ENCODE measurements at regions not wholly inside any gene's neighbourhood (a gene's known extent, or its start where the extent isn't known, plus 50 kb on each side); places are given as distances from the start of the nearest gene placed in this dataset.

GRCh38 chr1:108036796-108037562, 72.0 kb upstream of the VAV3 start:
- no peaks in the 10 kb centered on the region for H3K9me3 Mint-ChIP-seq (ENCODE audit: unreplicated experiment)
- H3K4me1 ChIP-seq: no peaks in the 10 kb centered on the region
- DNase-seq: no peak
- H3K36me3 ChIP-seq (ENCODE audit: control insufficient read depth, insufficient read depth, low read length): no peaks in the 10 kb centered on the region
- H3K27me3 Mint-ChIP-seq (ENCODE audit: insufficient read depth, unreplicated experiment): no peaks in the 10 kb centered on the region
- H3K27ac Mint-ChIP-seq (ENCODE audit: unreplicated experiment): no peak overlapping the region
- TF ChIP-seq CTCF (IDR thresholded peaks at IDR 0.05; ENCODE audit: insufficient read depth in 1 of 2, low read depth in 1 of 2, low read length in 1 of 2, severe bottlenecking in 1 of 2, unreplicated experiment in 1 of 2): no peak
- no peak overlapping the region for H3K4me3 ChIP-seq (ENCODE audit: low read depth, low read length)
- H3K4me1 Mint-ChIP-seq (ENCODE audit: low read depth, unreplicated experiment): no peaks in the 10 kb centered on the region
- BruUV-seq (replicated peaks): no TSS peak
- intact Hi-C loops (cut with micrococcal nuclease; ENCODE audit: unreplicated experiment): no loop called here
- no peaks in the 10 kb centered on the region for H3K36me3 Mint-ChIP-seq (ENCODE audit: insufficient read depth, unreplicated experiment)
- no peak overlapping the region for H3K4me3 Mint-ChIP-seq (ENCODE audit: unreplicated experiment)
- H3K9me3 ChIP-seq: no peaks in the 10 kb centered on the region
- ChIA-PET CTCF (no interaction called here), POLR2A (no interaction called here)
- no peaks in the 10 kb centered on the region for H3K27me3 ChIP-seq (replicated peaks; ENCODE audit: control insufficient read depth, insufficient read depth, low read length)

GRCh38 chr1:108034396-108034795, 69.4 kb upstream of the VAV3 start:
- Histone ChIP-seq H3K9me3 (no peaks in the 10 kb centered on the region), H3K27me3 (replicated peaks; ENCODE audit: control insufficient read depth, insufficient read depth, low read length) (no peaks in the 10 kb centered on the region), H3K4me3 (ENCODE audit: low read depth, low read length) (no peak overlapping the region), H3K36me3 (ENCODE audit: control insufficient read depth, insufficient read depth, low read length) (no peaks in the 10 kb centered on the region), H3K4me1 (no peaks in the 10 kb centered on the region)
- H3K4me1 Mint-ChIP-seq (ENCODE audit: low read depth, unreplicated experiment): no peaks in the 10 kb centered on the region
- ChIA-PET CTCF (no interaction called here), POLR2A (no interaction called here)
- no peak for TF ChIP-seq CTCF (IDR thresholded peaks at IDR 0.05; ENCODE audit: insufficient read depth in 1 of 2, low read depth in 1 of 2, low read length in 1 of 2, severe bottlenecking in 1 of 2, unreplicated experiment in 1 of 2)
- no peak overlapping the region for H3K4me3 Mint-ChIP-seq (ENCODE audit: unreplicated experiment)
- no peak overlapping the region for H3K27ac Mint-ChIP-seq (ENCODE audit: unreplicated experiment)
- H3K36me3 Mint-ChIP-seq (ENCODE audit: insufficient read depth, unreplicated experiment): no peaks in the 10 kb centered on the region
- H3K27me3 Mint-ChIP-seq (ENCODE audit: insufficient read depth, unreplicated experiment): no peaks in the 10 kb centered on the region
- no peaks in the 10 kb centered on the region for H3K9me3 Mint-ChIP-seq (ENCODE audit: unreplicated experiment)
- DNase-seq: no peak
- intact Hi-C loops (cut with micrococcal nuclease; ENCODE audit: unreplicated experiment): no loop called here
- no TSS peak for BruUV-seq (replicated peaks)

GRCh38 chr1:108033550-108033951, 68.6 kb upstream of the VAV3 start:
- Histone ChIP-seq H3K27me3 (replicated peaks; ENCODE audit: control insufficient read depth, insufficient read depth, low read length) (no peaks in the 10 kb centered on the region), H3K4me3 (ENCODE audit: low read depth, low read length) (no peak overlapping the region), H3K4me1 (no peaks in the 10 kb centered on the region), H3K36me3 (ENCODE audit: control insufficient read depth, insufficient read depth, low read length) (no peaks in the 10 kb centered on the region), H3K9me3 (no peaks in the 10 kb centered on the region)
- Mint-ChIP-seq H3K9me3 (ENCODE audit: unreplicated experiment) (no peaks in the 10 kb centered on the region), H3K27ac (ENCODE audit: unreplicated experiment) (no peak overlapping the region), H3K4me1 (ENCODE audit: low read depth, unreplicated experiment) (no peaks in the 10 kb centered on the region), H3K27me3 (ENCODE audit: insufficient read depth, unreplicated experiment) (no peaks in the 10 kb centered on the region), H3K36me3 (ENCODE audit: insufficient read depth, unreplicated experiment) (no peaks in the 10 kb centered on the region), H3K4me3 (ENCODE audit: unreplicated experiment) (no peak overlapping the region)
- ChIA-PET CTCF (no interaction called here), POLR2A (no interaction called here)
- BruUV-seq (replicated peaks): no TSS peak
- DNase-seq: no peak
- intact Hi-C loops (cut with micrococcal nuclease; ENCODE audit: unreplicated experiment): no loop called here
- TF ChIP-seq CTCF (IDR thresholded peaks at IDR 0.05; ENCODE audit: insufficient read depth in 1 of 2, low read depth in 1 of 2, low read length in 1 of 2, severe bottlenecking in 1 of 2, unreplicated experiment in 1 of 2): no peak
